ENCODE measurements at regions not wholly inside any gene's neighbourhood (a gene's known extent, or its start where the extent isn't known, plus 50 kb on each side); places are given as distances from the start of the nearest gene placed in this dataset.

- CTCF ChIA-PET = no interaction called here
- no peaks in the 10 kb centered on the region for H3K36me3 Mint-ChIP-seq (ENCODE audit: insufficient read depth, unreplicated experiment)
- TF ChIP-seq CTCF (IDR thresholded peaks at IDR 0.05; ENCODE audit: unreplicated experiment) = no peak
- no peak for DNase-seq
- no peak overlapping the region for H3K4me3 Mint-ChIP-seq (ENCODE audit: low read depth, unreplicated experiment)
- H3K9me3 Mint-ChIP-seq (ENCODE audit: low read depth, unreplicated experiment) = no peaks in the 10 kb centered on the region
- H3K27ac Mint-ChIP-seq (ENCODE audit: unreplicated experiment) = no peak overlapping the region
- BruUV-seq (replicated peaks) = no TSS peak
- H3K4me1 Mint-ChIP-seq (ENCODE audit: low read depth, unreplicated experiment) = no peaks in the 10 kb centered on the region
- intact Hi-C loops (cut with micrococcal nuclease; ENCODE audit: unreplicated experiment) = no loop called here
- H3K27me3 Mint-ChIP-seq (ENCODE audit: unreplicated experiment) = peaks cover 64% of the 10 kb centered on the region
These were observed 311.5 kb downstream of the TLE3 start for GRCh38 chr15:69786136-69786701.

GRCh38 chr15:69787791-69788190 is 309.9 kb downstream of the TLE3 start:
- CTCF ChIA-PET = no interaction called here
- no TSS peak for BruUV-seq (replicated peaks)
- Mint-ChIP-seq H3K4me1 (ENCODE audit: low read depth, unreplicated experiment) (no peaks in the 10 kb centered on the region), H3K27ac (ENCODE audit: unreplicated experiment) (no peak overlapping the region), H3K4me3 (ENCODE audit: low read depth, unreplicated experiment) (no peak overlapping the region), H3K27me3 (ENCODE audit: unreplicated experiment) (peaks cover 48% of the 10 kb centered on the region), H3K36me3 (ENCODE audit: insufficient read depth, unreplicated experiment) (no peaks in the 10 kb centered on the region), H3K9me3 (ENCODE audit: low read depth, unreplicated experiment) (no peaks in the 10 kb centered on the region)
- no peak for DNase-seq
- no peak for TF ChIP-seq CTCF (IDR thresholded peaks at IDR 0.05; ENCODE audit: unreplicated experiment)
- intact Hi-C loops (cut with micrococcal nuclease; ENCODE audit: unreplicated experiment) = no loop called here

- Mint-ChIP-seq H3K27me3 (ENCODE audit: unreplicated experiment) (peaks cover 34% of the 10 kb centered on the region), H3K36me3 (ENCODE audit: insufficient read depth, unreplicated experiment) (peaks cover 3% of the 10 kb centered on the region), H3K4me3 (ENCODE audit: low read depth, unreplicated experiment) (no peak overlapping the region), H3K27ac (ENCODE audit: unreplicated experiment) (no peak overlapping the region), H3K9me3 (ENCODE audit: low read depth, unreplicated experiment) (no peaks in the 10 kb centered on the region), H3K4me1 (ENCODE audit: low read depth, unreplicated experiment) (peaks cover 6% of the 10 kb centered on the region)
- CTCF ChIA-PET = interaction anchor here (0.6 kb wide), 1 partner anchor 162 kb away, joined by 3 read pairs; no protein-coding TSS in a partner anchor
- no peak for DNase-seq
- no peak for TF ChIP-seq CTCF (IDR thresholded peaks at IDR 0.05; ENCODE audit: unreplicated experiment)
- BruUV-seq (replicated peaks) = no TSS peak
- intact Hi-C loops (cut with micrococcal nuclease; ENCODE audit: unreplicated experiment) = no loop called here
These were observed 307.9 kb downstream of the TLE3 start for GRCh38 chr15:69789648-69790393.

- Mint-ChIP-seq H3K4me1 (ENCODE audit: low read depth, unreplicated experiment) (peaks cover 11% of the 10 kb centered on the region), H3K36me3 (ENCODE audit: insufficient read depth, unreplicated experiment) (peaks cover 7% of the 10 kb centered on the region), H3K27ac (ENCODE audit: unreplicated experiment) (no peak overlapping the region), H3K9me3 (ENCODE audit: low read depth, unreplicated experiment) (no peaks in the 10 kb centered on the region), H3K4me3 (ENCODE audit: low read depth, unreplicated experiment) (no peak overlapping the region), H3K27me3 (ENCODE audit: unreplicated experiment) (peaks cover 34% of the 10 kb centered on the region)
- TF ChIP-seq CTCF (IDR thresholded peaks at IDR 0.05; ENCODE audit: unreplicated experiment) = no peak
- CTCF ChIA-PET = no interaction called here
- no peak for DNase-seq
- BruUV-seq (replicated peaks) = no TSS peak
- intact Hi-C loops (cut with micrococcal nuclease; ENCODE audit: unreplicated experiment) = no loop called here
These were observed 307.1 kb downstream of the TLE3 start for GRCh38 chr15:69790632-69791031.

All from Calu3 (cell line).